Fibroblast of lung (primary cell): ENCODE measurements at regions not wholly inside any gene's neighbourhood (a gene's known extent, or its start where the extent isn't known, plus 50 kb on each side); places are given as distances from the start of the nearest gene placed in this dataset.

Experiments used
- CTCF ChIP-seq, 2 donors: IDR thresholded peaks in 1 of 2; conservative IDR thresholded peaks in 1 of 2; 1 replicate in 1 of 2; 2 replicates in 1 of 2; pipeline ENCODE4 v1.5.1; 2011 to 2012; ENCODE audit warnings: low read length in 2 of 2, control low read depth in 1 of 2, inconsistent platforms in 1 of 2, low read depth in 1 of 2, mild to moderate bottlenecking in 1 of 2
- EZH2 ChIP-seq: IDR thresholded peaks from 2 replicates; pipeline ENCODE4 v1.5.1; 2012; ENCODE audit warnings: low read length, control low read depth, mild to moderate bottlenecking; ENCODE audit errors: missing control alignments

- no peak for TF ChIP-seq CTCF (conservative IDR thresholded peaks at IDR 0.05 in 1 of 2, IDR thresholded peaks at IDR 0.05 in 1 of 2; ENCODE audit: low read depth in 1 of 2, low read length in 2 of 2)
- TF ChIP-seq EZH2: no peak
These were observed 131.5 kb upstream of the TRPC6 start for GRCh38 chr11:101715281-101715680.
